ENCODE measurements at regions not wholly inside any gene's neighbourhood (a gene's known extent, or its start where the extent isn't known, plus 50 kb on each side); places are given as distances from the start of the nearest gene placed in this dataset.
A peak's percentile ranks its signal among the peaks of the same experiment; 100 is the strongest.
"Not testable (repeated sequence)": the region's sequence is repeated elsewhere in the genome, so short reads cannot be mapped to it uniquely, and the experiment has no call there.

- DNase-seq: no peak
These were observed 360.6 kb upstream of the ANKRD30A start for GRCh38 chr10:36764823-36765222.

GRCh38 chr10:36761121-36761520 is 364.3 kb upstream of the ANKRD30A start:
- DNase-seq: no peak

GRCh38 chr10:36759141-36759805 is 366.1 kb upstream of the ANKRD30A start:
- no peak for DNase-seq

GRCh38 chr10:36748128-36748871 is 377.1 kb upstream of the ANKRD30A start:
- no peak for DNase-seq

- DNase-seq: no peak
These were observed 385.4 kb upstream of the ANKRD30A start for GRCh38 chr10:36739884-36740445.

- DNase-seq: no peak
These were observed 386.5 kb upstream of the ANKRD30A start for GRCh38 chr10:36738738-36739431.

- DNase-seq: no peak
These were observed 389.1 kb upstream of the ANKRD30A start for GRCh38 chr10:36736311-36736710.

- DNase-seq: not testable (repeated sequence)
These were observed 390.8 kb upstream of the ANKRD30A start for GRCh38 chr10:36734590-36734989.

GRCh38 chr10:36730316-36730715 is 395.1 kb upstream of the ANKRD30A start:
- DNase-seq: no peak

GRCh38 chr10:36728626-36729025 is 396.8 kb upstream of the ANKRD30A start:
- no peak for DNase-seq

- DNase-seq: peak; percentile 82
These were observed 399.5 kb upstream of the ANKRD30A start for GRCh38 chr10:36725581-36726520.

GRCh38 chr10:36722777-36723176 is 402.6 kb upstream of the ANKRD30A start:
- DNase-seq: no peak

GRCh38 chr10:36721871-36722270 is 403.5 kb upstream of the ANKRD30A start:
- no peak for DNase-seq

GRCh38 chr10:36720895-36721294 is 404.5 kb upstream of the ANKRD30A start:
- DNase-seq: no peak

- no peak for DNase-seq
These were observed 408.3 kb upstream of the ANKRD30A start for GRCh38 chr10:36717118-36717517.

- DNase-seq: no peak
These were observed 409.1 kb upstream of the ANKRD30A start for GRCh38 chr10:36716291-36716690.

GRCh38 chr10:36712695-36713094 is 412.7 kb upstream of the ANKRD30A start:
- no peak for DNase-seq

GRCh38 chr10:36711361-36711760 is 414.0 kb upstream of the ANKRD30A start:
- DNase-seq: no peak

GRCh38 chr10:36704124-36704523 is 421.3 kb upstream of the ANKRD30A start:
- no peak for DNase-seq

GRCh38 chr10:36703179-36703578 is 422.2 kb upstream of the ANKRD30A start:
- no peak for DNase-seq

GRCh38 chr10:36700123-36700522 is 425.3 kb upstream of the ANKRD30A start:
- DNase-seq: no peak

- no peak for DNase-seq
These were observed 432.6 kb upstream of the ANKRD30A start for GRCh38 chr10:36692759-36693158.
